ENCODE measurements at regions not wholly inside any gene's neighbourhood (a gene's known extent, or its start where the extent isn't known, plus 50 kb on each side); places are given as distances from the start of the nearest gene placed in this dataset.
"Not testable (repeated sequence)": the region's sequence is repeated elsewhere in the genome, so short reads cannot be mapped to it uniquely, and the experiment has no call there.

- TF ChIP-seq CTCF (IDR thresholded peaks at IDR 0.05; ENCODE audit: extremely low read depth, missing control alignments), result no peak
- no peak for DNase-seq (ENCODE audit: low spot score)
Measured at GRCh38 chr13:40352802-40353562, 313.5 kb downstream of the FOXO1 start.

- TF ChIP-seq CTCF (IDR thresholded peaks at IDR 0.05; ENCODE audit: extremely low read depth, missing control alignments), result no peak
- DNase-seq (ENCODE audit: low spot score), result no peak
Measured at GRCh38 chr13:40355126-40355724, 311.2 kb downstream of the FOXO1 start.

GRCh38 chr13:40356011-40356410 lies 310.4 kb downstream of the FOXO1 start:
- no peak for TF ChIP-seq CTCF (IDR thresholded peaks at IDR 0.05; ENCODE audit: extremely low read depth, missing control alignments)
- DNase-seq (ENCODE audit: low spot score), result no peak

- not testable (repeated sequence) for DNase-seq (ENCODE audit: low spot score)
Measured at GRCh38 chr13:40356458-40356857, 310.0 kb downstream of the FOXO1 start.

- DNase-seq (ENCODE audit: low spot score), result no peak
- no peak for TF ChIP-seq CTCF (IDR thresholded peaks at IDR 0.05; ENCODE audit: extremely low read depth, missing control alignments)
Measured at GRCh38 chr13:40362502-40362901, 303.9 kb downstream of the FOXO1 start.

- TF ChIP-seq CTCF (IDR thresholded peaks at IDR 0.05; ENCODE audit: extremely low read depth, missing control alignments), result no peak
- DNase-seq (ENCODE audit: low spot score), result no peak
Measured at GRCh38 chr13:40363653-40364052, 302.8 kb downstream of the FOXO1 start.

- TF ChIP-seq CTCF (IDR thresholded peaks at IDR 0.05; ENCODE audit: extremely low read depth, missing control alignments), result no peak
- DNase-seq (ENCODE audit: low spot score), result no peak
Measured at GRCh38 chr13:40366119-40366518, 300.3 kb downstream of the FOXO1 start.

Data from GM20000 (cell line).